Hepatocyte (in vitro differentiated cells): ENCODE measurements at regions not wholly inside any gene's neighbourhood (a gene's known extent, or its start where the extent isn't known, plus 50 kb on each side); places are given as distances from the start of the nearest gene placed in this dataset.
A peak's percentile ranks its signal among the peaks of the same experiment; 100 is the strongest.
"Not testable (repeated sequence)": the region's sequence is repeated elsewhere in the genome, so short reads cannot be mapped to it uniquely, and the experiment has no call there.

ENCODE experiments used
- DNase-seq: peaks from one replicate; pipeline ENCODE4 v3.0.0-alpha.2; 2016; ENCODE audit warnings: low spot score
- H2AFZ ChIP-seq: fragments of 200-600 bp; sonication (generic); 2 replicates; pipeline ENCODE4 v1.6.0; 2016; ENCODE audit warnings: antibody characterized with exemption, mild to moderate bottlenecking
- H3K27ac ChIP-seq: fragments of 200-600 bp; sonication (generic); 2 replicates; pipeline ENCODE4 v1.5.1; 2016; ENCODE audit warnings: mild to moderate bottlenecking
- H3K27me3 ChIP-seq: fragments of 200-600 bp; sonication (generic); 2 replicates; pipeline ENCODE4 v1.6.1; 2016
- H3K36me3 ChIP-seq: fragments of 200-600 bp; sonication (generic); replicated peaks from 2 replicates; pipeline ENCODE4 v1.5.1; 2016; ENCODE audit warnings: low read depth; ENCODE audit not compliant: insufficient read depth
- H3K4me1 ChIP-seq: fragments of 200-600 bp; sonication (generic); 2 replicates; pipeline ENCODE4 v1.5.1; 2016; ENCODE audit warnings: mild to moderate bottlenecking, moderate library complexity; ENCODE audit not compliant: insufficient read depth
- H3K4me2 ChIP-seq: fragments of 200-600 bp; sonication (generic); 2 replicates; pipeline ENCODE4 v1.6.0; 2016
- H3K4me3 ChIP-seq: fragments of 200-600 bp; sonication (generic); 2 replicates; pipeline ENCODE4 v1.5.1; 2016; ENCODE audit warnings: mild to moderate bottlenecking
- H3K79me2 ChIP-seq: fragments of 200-600 bp; sonication (generic); 2 replicates; pipeline ENCODE4 v1.6.0; 2017; ENCODE audit warnings: mild to moderate bottlenecking
- H3K9me2 ChIP-seq: fragments of 200-600 bp; sonication (generic); replicated peaks from 2 replicates; pipeline ENCODE4 v1.6.0; 2017; ENCODE audit warnings: mild to moderate bottlenecking; ENCODE audit not compliant: insufficient read depth
- H3K9me3 ChIP-seq: fragments of 200-600 bp; sonication (generic); 2 replicates; pipeline ENCODE4 v1.5.1; 2016; ENCODE audit warnings: low read depth, mild to moderate bottlenecking
- H4K20me1 ChIP-seq: fragments of 200-600 bp; sonication (generic); 2 replicates; pipeline ENCODE4 v1.6.0; 2016; ENCODE audit warnings: mild to moderate bottlenecking; ENCODE audit not compliant: insufficient read depth, poor library complexity, severe bottlenecking
- EZH2 ChIP-seq: fragments of 200-600 bp; sonication (generic); IDR thresholded peaks from 2 replicates; pipeline ENCODE4 v1.6.1; 2016; ENCODE audit warnings: antibody characterized with exemption, mild to moderate bottlenecking, borderline replicate concordance
- EZH2phosphoT487 ChIP-seq: fragments of 200-600 bp; sonication (generic); IDR thresholded peaks from one replicate; pipeline ENCODE4 v1.6.1; 2018; ENCODE audit warnings: antibody characterized with exemption, mild to moderate bottlenecking, low read depth, moderate library complexity; ENCODE audit not compliant: unreplicated experiment, severe bottlenecking
- WGBS: methylation state at CpG from one replicate; pipeline ENCODE4 v1.1.6; 2016; ENCODE audit warnings: low lambda C conversion rate; ENCODE audit errors: missing lambda C conversion rate; 5-methylcytosine and 5-hydroxymethylcytosine counted together
- TF ChIP-seq, protein P1 (sequence below): fragments of 200-600 bp; sonication (generic); IDR thresholded peaks from 2 replicates; pipeline ENCODE4 v1.5.1; 2016; ENCODE audit warnings: antibody characterized with exemption, mild to moderate bottlenecking; ENCODE audit not compliant: poor library complexity

DNA sequence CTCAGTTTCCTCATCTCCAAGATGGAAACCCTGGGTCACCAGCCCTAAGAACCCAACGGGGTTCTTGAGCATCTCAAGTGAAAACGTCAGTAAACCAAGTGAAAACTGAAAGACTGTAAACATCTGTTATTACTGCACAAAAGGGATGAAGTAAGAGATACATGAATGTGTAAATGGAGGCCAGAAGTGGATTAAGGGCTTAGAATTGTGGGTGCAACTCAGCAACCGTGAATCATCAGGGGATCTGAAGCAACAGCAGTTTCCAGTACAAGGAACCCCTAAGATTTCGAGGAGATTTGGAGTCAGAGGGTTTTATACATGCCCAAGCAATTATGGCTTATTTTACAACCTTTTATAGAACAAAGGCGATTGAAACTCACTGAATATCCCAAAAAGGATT, 95.7 kb upstream of the SVIL start:
- H3K4me3 ChIP-seq: no peak overlapping the region
- H2AFZ ChIP-seq: no peak overlapping the region
- no peaks in the 10 kb centered on the region for H3K9me2 ChIP-seq
- H3K36me3 ChIP-seq: no peaks in the 10 kb centered on the region
- H3K4me2 ChIP-seq: no peak overlapping the region
- H3K27me3 ChIP-seq: no peaks in the 10 kb centered on the region
- no peaks in the 10 kb centered on the region for H3K9me3 ChIP-seq
- no peak for DNase-seq
- WGBS: 49% methylated on average over 5 of the region's 5 CpGs
- H4K20me1 ChIP-seq: peaks cover 37% of the 10 kb centered on the region
- peak overlapping the region; percentile 23 for H3K27ac ChIP-seq
- TF ChIP-seq EZH2phosphoT487 (no peak), EZH2 (no peak)
- TF ChIP-seq, protein P1, sequence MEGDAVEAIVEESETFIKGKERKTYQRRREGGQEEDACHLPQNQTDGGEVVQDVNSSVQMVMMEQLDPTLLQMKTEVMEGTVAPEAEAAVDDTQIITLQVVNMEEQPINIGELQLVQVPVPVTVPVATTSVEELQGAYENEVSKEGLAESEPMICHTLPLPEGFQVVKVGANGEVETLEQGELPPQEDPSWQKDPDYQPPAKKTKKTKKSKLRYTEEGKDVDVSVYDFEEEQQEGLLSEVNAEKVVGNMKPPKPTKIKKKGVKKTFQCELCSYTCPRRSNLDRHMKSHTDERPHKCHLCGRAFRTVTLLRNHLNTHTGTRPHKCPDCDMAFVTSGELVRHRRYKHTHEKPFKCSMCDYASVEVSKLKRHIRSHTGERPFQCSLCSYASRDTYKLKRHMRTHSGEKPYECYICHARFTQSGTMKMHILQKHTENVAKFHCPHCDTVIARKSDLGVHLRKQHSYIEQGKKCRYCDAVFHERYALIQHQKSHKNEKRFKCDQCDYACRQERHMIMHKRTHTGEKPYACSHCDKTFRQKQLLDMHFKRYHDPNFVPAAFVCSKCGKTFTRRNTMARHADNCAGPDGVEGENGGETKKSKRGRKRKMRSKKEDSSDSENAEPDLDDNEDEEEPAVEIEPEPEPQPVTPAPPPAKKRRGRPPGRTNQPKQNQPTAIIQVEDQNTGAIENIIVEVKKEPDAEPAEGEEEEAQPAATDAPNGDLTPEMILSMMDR: no peak
- H3K4me1 ChIP-seq: peaks cover 34% of the 10 kb centered on the region
- H3K79me2 ChIP-seq: peaks cover 93% of the 10 kb centered on the region

- no peaks in the 10 kb centered on the region for H3K9me2 ChIP-seq
- H3K27ac ChIP-seq: no peak overlapping the region
- no peak overlapping the region for H2AFZ ChIP-seq
- peaks cover 46% of the 10 kb centered on the region for H3K4me1 ChIP-seq
- no peak for DNase-seq
- no peak overlapping the region for H3K4me3 ChIP-seq
- peaks cover 89% of the 10 kb centered on the region for H3K79me2 ChIP-seq
- 59% methylated on average over 6 of the region's 6 CpGs for WGBS
- peak overlapping the region; percentile 15 for H3K4me2 ChIP-seq
- H3K27me3 ChIP-seq: no peaks in the 10 kb centered on the region
- TF ChIP-seq EZH2phosphoT487: no peak
- TF ChIP-seq, protein P1: no peak
- H4K20me1 ChIP-seq: peaks cover 29% of the 10 kb centered on the region
- no peaks in the 10 kb centered on the region for H3K9me3 ChIP-seq
- no peaks in the 10 kb centered on the region for H3K36me3 ChIP-seq
These were observed 93.8 kb upstream of the SVIL start for GRCh38 chr10:29728541-29729049.

DNA sequence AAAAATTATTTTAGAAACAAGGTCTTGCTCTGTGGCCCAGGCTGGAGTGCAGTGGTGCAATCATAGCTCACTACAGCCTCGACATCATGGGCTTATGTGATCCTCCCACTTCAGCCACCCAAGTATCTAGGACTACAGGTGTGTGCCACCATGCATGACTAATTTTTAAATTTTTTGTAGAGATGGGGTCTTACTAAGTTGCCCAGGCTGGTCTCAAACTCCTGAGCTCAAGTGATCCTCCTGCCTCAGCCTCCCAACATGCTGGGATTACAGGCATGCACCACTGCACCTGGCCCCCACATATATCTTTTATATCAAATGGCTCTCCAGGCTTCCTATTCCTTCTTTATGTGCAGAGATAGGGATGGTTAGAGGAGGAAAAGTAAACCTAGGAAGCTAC, 91.2 kb upstream of the SVIL start:
- not testable (repeated sequence) for H3K36me3 ChIP-seq, H3K27ac ChIP-seq, H3K27me3 ChIP-seq, H3K9me2 ChIP-seq, H3K9me3 ChIP-seq, H3K4me3 ChIP-seq, H2AFZ ChIP-seq, DNase-seq
- 84% methylated on average over 1 of the region's 1 CpG for WGBS
- peaks cover 41% of the 10 kb centered on the region for H3K4me1 ChIP-seq
- peaks cover 89% of the 10 kb centered on the region for H3K79me2 ChIP-seq
- peaks cover 11% of the 10 kb centered on the region for H4K20me1 ChIP-seq
- H3K4me2 ChIP-seq: peak overlapping the region; percentile 57

- Histone ChIP-seq H3K9me3 (peaks cover 4% of the 10 kb centered on the region), H3K27ac (peak overlapping the region; percentile 5), H4K20me1 (peaks cover 8% of the 10 kb centered on the region), H3K4me1 (peaks cover 35% of the 10 kb centered on the region), H3K4me2 (peak overlapping the region; percentile 57), H3K79me2 (peaks cover 88% of the 10 kb centered on the region), H3K4me3 (no peak overlapping the region), H3K27me3 (no peaks in the 10 kb centered on the region), H2AFZ (no peak overlapping the region), H3K36me3 (no peaks in the 10 kb centered on the region), H3K9me2 (no peaks in the 10 kb centered on the region)
- DNase-seq: peak; percentile 70
- WGBS: 42% methylated on average over 6 of the region's 6 CpGs
- TF ChIP-seq, protein P1: no peak
- TF ChIP-seq EZH2phosphoT487 (no peak), EZH2 (no peak)
These were observed 90.5 kb upstream of the SVIL start for GRCh38 chr10:29725133-29725720.
